ENCODE measurements at regions not wholly inside any gene's neighbourhood (a gene's known extent, or its start where the extent isn't known, plus 50 kb on each side); places are given as distances from the start of the nearest gene placed in this dataset.

DNA sequence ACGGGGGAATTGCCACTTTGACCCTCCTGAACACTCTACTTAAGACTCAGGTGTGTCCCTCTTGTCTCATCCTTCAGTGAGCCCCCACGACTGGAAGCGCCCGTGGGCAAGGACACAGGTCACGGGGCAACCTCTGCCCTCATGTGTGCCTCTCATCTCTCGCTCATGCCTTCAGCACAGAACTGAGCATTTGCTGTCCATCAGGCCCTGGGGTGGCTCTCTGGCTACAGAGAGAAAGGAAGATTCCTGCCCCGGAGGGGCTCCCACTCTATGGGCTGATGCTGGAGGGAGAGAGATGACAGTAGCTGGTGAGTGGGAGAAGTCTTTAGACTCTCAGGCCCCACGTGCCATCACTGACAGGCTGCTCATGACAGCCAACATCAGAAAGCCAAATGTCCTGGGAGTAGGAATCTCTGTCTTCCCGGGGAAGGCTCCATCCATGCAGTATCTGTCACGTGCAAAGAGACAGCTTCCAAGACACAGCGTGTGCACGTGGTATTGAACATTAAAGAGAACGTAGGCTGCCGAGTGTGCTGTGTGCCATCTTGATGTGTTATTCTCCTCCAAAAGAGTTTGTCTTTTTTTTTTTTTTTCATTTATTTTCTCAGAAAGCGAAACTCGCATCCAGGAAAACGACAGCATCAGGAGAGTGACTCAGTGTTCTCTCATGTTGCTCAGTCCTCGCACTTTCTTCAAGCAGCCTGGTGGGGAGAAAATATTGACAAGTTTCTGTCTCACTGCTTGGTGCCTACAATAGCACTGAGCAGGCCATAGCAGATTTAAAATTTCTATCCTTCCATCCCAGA lies 190.5 kb downstream of the GAS1 start:
- no peak for DNase-seq

DNA sequence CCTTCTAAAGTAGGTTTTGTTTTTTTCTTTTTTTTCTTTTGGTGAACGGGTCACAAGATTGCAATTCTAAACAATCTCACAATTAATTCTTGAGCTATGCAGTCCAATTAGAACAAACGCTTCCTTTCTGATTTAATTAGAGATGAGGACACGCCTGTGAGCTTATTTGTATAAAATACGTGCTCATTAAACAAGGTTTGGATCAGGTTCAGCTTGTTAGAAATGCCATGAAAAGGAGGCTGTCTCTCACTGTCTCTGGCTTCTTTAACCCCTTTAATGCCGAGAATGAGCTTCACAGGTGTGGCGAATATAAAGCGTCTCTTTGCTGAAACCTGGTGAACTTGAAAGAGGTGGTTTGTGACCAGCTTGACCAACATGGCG lies 191.8 kb downstream of the GAS1 start:
- DNase-seq, result no peak

- no peak for DNase-seq
Measured at GRCh38 chr9:86754581-86755560, 192.4 kb downstream of the GAS1 start.

GRCh38 chr9:86753836-86754235 lies 193.5 kb downstream of the GAS1 start:
- peak; percentile 57 for DNase-seq

- no peak for DNase-seq
Measured at GRCh38 chr9:86752733-86753132, 194.6 kb downstream of the GAS1 start.

DNA sequence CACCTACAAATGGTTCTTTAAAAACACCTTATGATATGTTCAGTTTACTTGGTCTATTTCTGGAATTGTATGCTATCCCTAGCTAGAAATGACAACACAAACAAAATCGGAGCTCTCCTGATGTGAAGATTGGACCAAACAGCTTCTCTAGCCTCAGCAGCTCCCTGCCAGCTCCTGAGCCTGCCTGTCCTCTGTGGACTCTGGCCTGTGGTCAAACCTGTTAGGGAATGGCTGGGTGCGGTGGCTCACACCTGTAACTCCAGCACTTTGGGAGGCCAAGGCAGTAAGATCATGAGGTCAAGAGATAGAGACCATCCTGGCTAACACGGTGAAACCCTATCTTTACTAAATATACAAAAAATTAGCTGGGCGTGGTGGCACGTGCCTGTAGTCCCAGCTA lies 195.3 kb downstream of the GAS1 start:
- no peak for DNase-seq

DNA sequence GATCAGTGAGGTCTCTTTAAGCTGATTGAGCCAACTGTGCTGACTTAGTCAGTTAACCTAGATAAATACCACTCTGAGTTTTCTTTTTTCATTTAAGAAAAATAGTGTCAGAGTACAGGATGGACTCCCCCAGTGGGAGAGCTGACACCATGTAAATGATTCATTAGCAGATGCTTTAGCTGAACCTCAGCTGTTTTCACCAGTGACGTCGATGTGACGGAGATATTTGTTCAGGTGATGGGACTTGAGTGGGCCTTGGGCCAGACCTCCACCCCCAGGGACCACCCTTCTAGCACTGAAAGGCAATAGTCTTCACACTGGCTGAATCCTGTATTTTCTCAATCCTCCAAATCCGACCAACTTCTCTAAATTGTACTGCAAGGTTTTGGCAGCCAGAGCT lies 196.1 kb downstream of the GAS1 start:
- peak; percentile 59 for DNase-seq

- DNase-seq, result peak; percentile 89
Measured at GRCh38 chr9:86749894-86750255, 197.4 kb downstream of the GAS1 start.

GRCh38 chr9:86749161-86749893 lies 198.0 kb downstream of the GAS1 start:
- DNase-seq, result no peak

GRCh38 chr9:86747711-86748110 lies 199.6 kb downstream of the GAS1 start:
- DNase-seq, result peak; percentile 75

DNA sequence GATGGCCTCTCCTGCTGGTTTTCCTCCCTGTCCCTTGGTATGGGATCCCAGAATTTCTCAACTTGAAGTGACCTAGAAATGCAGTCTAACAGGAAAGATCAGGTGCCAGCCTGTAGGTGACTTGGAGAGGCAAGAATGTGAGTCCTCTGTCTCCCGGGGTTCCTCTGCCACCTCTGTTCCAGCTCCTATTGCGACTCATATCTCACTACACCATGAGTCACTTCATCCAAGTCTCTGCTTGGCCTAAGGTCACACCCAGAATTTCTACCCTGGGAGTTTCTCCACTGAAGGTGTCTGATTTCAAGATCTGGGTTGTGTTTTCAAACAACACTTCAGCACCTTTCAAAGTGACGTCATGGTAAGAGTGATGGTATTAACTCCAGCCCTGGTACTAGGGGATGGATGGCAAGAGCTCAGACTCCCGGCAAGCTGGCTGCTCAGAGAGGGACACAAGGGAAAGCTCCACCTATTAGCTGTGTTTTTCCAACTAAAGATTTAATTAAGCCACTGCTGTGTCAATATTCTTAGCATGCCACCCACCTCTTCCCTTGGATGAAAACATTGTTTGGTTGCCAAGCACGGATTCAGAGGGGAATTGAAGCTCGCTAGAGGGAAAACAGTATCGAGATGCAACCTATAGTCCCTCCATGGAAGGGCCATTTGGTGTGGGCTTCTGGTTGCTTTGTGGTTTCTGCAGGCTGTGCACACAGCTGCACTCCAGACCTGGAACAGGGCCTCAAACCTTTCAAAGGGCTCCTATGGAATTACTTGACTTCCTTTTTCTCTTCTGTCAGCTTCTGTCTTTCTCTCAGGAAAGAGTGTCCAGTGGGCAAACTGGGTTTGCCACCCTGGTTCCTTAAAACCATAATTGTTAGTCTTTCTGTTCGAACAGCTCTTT lies 205.7 kb downstream of the GAS1 start:
- peak; percentile 77 for DNase-seq

DNA sequence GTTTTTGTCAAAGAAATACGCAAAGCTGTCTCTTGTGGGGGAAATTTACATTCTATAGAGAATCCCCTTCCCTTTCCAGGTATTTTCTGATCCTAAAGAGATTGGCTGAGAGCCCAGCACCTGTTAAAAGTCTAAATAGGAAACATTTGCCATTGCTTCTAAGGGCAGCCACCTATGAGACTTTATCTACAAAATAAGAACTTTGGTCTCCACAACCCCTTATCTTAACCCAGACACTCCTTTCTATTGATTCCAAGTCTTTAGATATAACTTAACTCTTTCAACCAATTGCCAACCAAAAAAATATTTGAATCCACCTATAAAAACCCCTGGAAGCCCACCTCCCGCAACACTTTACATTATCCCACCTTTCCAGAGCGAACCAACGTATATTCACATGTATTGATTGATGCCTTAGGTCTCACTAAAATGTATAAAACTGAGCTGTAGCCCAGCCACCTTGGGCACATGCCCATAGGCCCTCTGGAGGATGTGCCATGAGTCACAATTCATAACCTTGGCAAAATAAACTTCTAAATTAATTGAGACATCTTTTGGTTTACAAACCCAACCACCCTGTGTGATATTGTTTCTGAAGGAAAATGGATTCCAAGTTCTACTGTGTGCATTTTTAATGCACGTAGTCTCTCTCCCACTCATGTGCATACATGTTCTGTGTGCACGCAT lies 211.4 kb downstream of the GAS1 start:
- DNase-seq, result no peak

DNA sequence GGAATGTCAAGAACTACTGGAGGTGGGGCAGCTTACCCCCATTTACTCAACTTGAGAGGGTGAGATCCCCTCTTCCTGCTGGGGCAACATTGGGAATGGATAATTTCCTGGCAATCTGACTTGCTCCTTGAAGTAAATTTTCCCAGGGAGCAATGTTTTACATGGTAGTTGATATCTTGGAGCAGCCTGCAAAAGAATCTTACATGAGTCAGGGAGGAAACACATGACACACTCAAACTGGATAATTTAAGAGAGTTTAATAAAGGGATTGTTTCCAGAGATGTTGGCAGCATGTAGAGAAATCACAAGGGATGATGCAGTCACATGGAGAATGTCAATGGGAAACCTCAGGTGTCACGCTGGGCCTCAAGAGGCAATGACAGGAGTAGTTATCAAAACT lies 212.5 kb downstream of the GAS1 start:
- peak; percentile 91 for DNase-seq

GRCh38 chr9:86733929-86734328 lies 213.4 kb downstream of the GAS1 start:
- DNase-seq, result no peak

DNA sequence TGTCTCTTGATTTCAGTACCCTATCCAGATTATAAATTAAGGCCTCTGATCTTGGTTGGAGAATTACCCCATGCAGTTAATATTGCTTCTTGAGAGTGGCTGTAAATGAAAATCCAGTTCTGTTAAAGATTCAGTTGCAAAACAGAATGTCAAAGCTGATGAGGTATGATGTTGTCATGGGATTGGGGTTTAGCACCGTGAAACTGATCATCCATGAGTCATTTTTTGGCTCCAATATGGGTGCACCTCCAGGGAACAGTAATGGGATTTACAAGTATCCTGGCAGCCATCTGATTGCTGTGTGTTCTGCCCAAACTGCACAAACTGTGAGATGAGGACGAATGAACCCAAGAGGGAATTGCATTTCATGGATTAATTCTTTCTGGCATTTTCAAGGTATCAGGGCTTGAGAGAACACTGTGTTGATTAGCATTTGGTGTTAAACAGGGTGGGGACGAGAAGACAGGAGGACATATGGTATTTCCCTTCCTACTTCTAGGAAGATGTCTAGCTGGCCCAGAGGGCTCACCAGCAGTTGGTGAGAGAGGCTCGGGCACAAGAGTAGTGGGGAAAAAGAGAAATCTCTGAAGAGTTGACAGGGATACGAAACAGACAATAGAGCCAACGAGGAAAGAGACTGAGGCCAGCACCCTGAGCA lies 214.7 kb downstream of the GAS1 start:
- peak; percentile 95 for DNase-seq

GRCh38 chr9:86731511-86732063 lies 215.7 kb downstream of the GAS1 start:
- peak; percentile 63 for DNase-seq

DNA sequence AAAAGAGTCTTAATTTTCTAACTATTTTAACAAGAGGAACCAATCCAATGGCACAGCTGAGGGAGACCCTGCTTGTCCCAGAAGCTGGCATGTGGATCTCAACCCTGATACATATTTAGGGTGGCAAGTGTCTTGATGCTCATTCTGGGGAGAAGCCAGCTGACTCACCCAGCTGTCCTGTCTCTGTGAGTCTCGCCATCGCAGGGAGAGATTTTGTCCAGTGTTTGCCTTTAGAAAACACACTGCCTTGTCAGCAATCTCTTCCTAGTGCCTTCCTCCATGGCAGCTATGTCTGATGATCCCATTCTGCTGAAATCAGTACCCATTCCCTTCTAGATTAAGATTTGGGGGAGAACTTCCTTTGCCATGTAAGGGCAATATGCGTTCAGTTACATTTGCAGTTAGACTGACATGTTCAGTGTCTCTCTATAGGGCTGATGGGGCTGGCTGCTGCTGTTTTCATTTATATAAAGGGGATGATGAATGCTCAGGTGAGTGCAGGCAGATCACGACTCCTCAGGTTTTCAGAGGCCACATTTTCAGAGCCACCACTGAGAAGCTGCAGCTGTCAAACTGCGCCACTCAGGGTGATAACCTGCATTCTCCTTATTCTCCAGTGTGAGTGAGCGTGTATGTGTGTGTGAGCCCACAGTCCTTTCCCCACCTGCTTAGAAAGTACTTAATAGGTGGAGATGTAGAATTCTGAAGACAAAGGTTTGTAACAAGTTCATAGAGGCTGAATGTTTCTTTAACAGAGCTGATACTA lies 217.0 kb downstream of the GAS1 start:
- peak; percentile 37 for DNase-seq

DNA sequence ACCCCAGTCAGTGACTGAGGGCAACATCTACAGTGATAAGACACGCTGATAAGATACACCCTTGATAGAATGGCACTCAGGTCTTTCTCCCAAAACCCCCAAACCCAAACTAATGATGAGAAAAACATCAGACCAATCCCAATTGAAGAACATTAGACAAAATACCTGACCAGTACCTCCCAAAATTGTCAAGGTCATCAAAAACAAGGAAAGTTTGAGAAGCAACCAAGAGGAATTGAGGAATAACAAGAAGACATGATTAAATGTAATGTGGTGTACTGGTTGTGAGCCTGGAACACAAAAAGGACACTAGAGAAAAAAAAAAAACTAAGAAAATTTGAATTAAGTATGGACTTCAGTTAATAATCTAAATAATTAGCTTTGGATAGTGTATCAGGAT lies 222.8 kb downstream of the GAS1 start:
- no peak for DNase-seq

- DNase-seq, result peak; percentile 45
Measured at GRCh38 chr9:86723346-86723745, 224.0 kb downstream of the GAS1 start.

- no peak for DNase-seq
Measured at GRCh38 chr9:86722706-86723075, 224.6 kb downstream of the GAS1 start.
